Transverse colon (tissue), 4 donors: ENCODE measurements at regions not wholly inside any gene's neighbourhood (a gene's known extent, or its start where the extent isn't known, plus 50 kb on each side); places are given as distances from the start of the nearest gene placed in this dataset.

Experiments
- CTCF ChIP-seq, 5 experiments: fragments of 200-600 bp in 3 of 5; fragments of 450-650 bp in 2 of 5; sonication (generic) in 3 of 5; IDR thresholded peaks; 1 replicate in 2 of 5; 2 replicates in 3 of 5; pipeline ENCODE4 v1.5.1; 2016 to 2017; ENCODE audit warnings: antibody characterized with exemption in 5 of 5, inconsistent platforms in 3 of 5, mild to moderate bottlenecking in 2 of 5, moderate library complexity in 1 of 5
- POLR2AphosphoS5 ChIP-seq, 3 donors: sonication (generic); formaldehyde crosslinking; IDR thresholded peaks; one replicate each; pipeline ENCODE4 v1.6.1; 2016; ENCODE audit warnings: antibody characterized with exemption in 3 of 3

- TF ChIP-seq CTCF (IDR thresholded peaks at IDR 0.05) (no peak), POLR2AphosphoS5 (IDR thresholded peaks at IDR 0.05) (no peak)
These were observed 163.9 kb upstream of the CITED2 start for GRCh38 chr6:139538366-139538765.
